ENCODE measurements at regions not wholly inside any gene's neighbourhood (a gene's known extent, or its start where the extent isn't known, plus 50 kb on each side); places are given as distances from the start of the nearest gene placed in this dataset.

DNA sequence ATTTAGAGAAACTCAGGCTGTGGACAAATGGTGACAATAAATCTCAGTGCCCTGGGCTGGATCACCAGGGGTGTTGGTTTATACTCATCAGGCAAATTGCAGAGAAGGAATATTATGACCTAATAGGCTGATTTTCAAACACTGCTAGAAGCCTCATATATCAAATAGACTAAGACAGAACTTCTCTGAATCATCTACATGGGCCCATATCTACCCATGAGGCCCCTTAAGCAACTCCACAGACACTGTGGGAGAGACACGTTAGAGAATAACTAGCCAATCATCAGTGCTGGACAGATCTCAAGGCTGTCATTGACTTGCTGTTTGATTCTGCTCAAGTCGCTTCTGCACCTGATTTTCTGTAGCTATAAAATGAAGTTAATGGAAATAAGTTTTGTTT, 545.8 kb downstream of the SOX6 start:
- Histone ChIP-seq H4K8ac (replicated peaks; ENCODE audit: insufficient read length, low read depth, low read length) (no peak overlapping the region), H4K91ac (ENCODE audit: insufficient read length, low read depth, low read length) (no peak overlapping the region), H3K9me3 (ENCODE audit: control insufficient read depth, low read depth, low read length) (no peaks in the 10 kb centered on the region), H3K23ac (ENCODE audit: insufficient read length, low read depth, low read length) (no peak overlapping the region), H4K20me1 (ENCODE audit: control insufficient read depth, insufficient read depth, insufficient read length) (no peaks in the 10 kb centered on the region), H4K5ac (ENCODE audit: insufficient read length, low read depth, low read length) (no peak overlapping the region), H3K9ac (ENCODE audit: extremely low read depth, insufficient read length, low read length) (no peak overlapping the region), H3K27ac (ENCODE audit: insufficient read length, low read depth, low read length) (no peak overlapping the region), H3K27me3 (ENCODE audit: insufficient read depth, low read length) (no peaks in the 10 kb centered on the region), H3K79me1 (ENCODE audit: insufficient read depth, low read depth, low read length, poor library complexity, severe bottlenecking) (no peaks in the 10 kb centered on the region), H3K56ac (ENCODE audit: insufficient read length, low read depth, low read length) (no peak overlapping the region), H2BK12ac (ENCODE audit: insufficient read length, low read depth, low read length) (no peak overlapping the region), H3K4ac (ENCODE audit: low read depth, low read length) (no peak overlapping the region), H2AK5ac (ENCODE audit: insufficient read length, low read length) (no peak overlapping the region), H3K18ac (ENCODE audit: insufficient read length, low read depth, low read length) (no peak overlapping the region), H2AFZ (ENCODE audit: low read length) (no peak overlapping the region), H3T11ph (ENCODE audit: low read length) (no peak overlapping the region), H3K4me2 (ENCODE audit: insufficient read depth, insufficient read length, low read length) (no peak overlapping the region), H2BK20ac (ENCODE audit: low read depth, low read length, poor library complexity, severe bottlenecking) (no peak overlapping the region), H3K79me2 (ENCODE audit: insufficient read depth, low read length) (no peaks in the 10 kb centered on the region), H3K14ac (ENCODE audit: insufficient read depth, low read length) (no peak overlapping the region), H2BK120ac (ENCODE audit: low read depth, low read length, poor library complexity, severe bottlenecking) (no peak overlapping the region), H2BK5ac (ENCODE audit: insufficient read length, low read length) (no peak overlapping the region), H3K4me1 (ENCODE audit: insufficient read depth, low read length) (no peaks in the 10 kb centered on the region), H2BK15ac (ENCODE audit: low read depth, low read length) (no peak overlapping the region), H3K23me2 (ENCODE audit: insufficient read length, low read depth, low read length, poor library complexity, severe bottlenecking) (no peaks in the 10 kb centered on the region)
- DNase-seq: no peak
- peaks cover 7 to 16% of the 10 kb centered on the region in 2 experiments for H3K4me1 Mint-ChIP-seq
- H3K36me3 Mint-ChIP-seq (ENCODE audit: insufficient read depth in 1 of 3, low read depth in 3 of 3): no peaks in the 10 kb centered on the region
- H3K27ac Mint-ChIP-seq: no peak overlapping the region
- H3K9me3 Mint-ChIP-seq: no peaks in the 10 kb centered on the region
- no peak overlapping the region for H3K4me3 Mint-ChIP-seq
- TF ChIP-seq, protein P1, sequence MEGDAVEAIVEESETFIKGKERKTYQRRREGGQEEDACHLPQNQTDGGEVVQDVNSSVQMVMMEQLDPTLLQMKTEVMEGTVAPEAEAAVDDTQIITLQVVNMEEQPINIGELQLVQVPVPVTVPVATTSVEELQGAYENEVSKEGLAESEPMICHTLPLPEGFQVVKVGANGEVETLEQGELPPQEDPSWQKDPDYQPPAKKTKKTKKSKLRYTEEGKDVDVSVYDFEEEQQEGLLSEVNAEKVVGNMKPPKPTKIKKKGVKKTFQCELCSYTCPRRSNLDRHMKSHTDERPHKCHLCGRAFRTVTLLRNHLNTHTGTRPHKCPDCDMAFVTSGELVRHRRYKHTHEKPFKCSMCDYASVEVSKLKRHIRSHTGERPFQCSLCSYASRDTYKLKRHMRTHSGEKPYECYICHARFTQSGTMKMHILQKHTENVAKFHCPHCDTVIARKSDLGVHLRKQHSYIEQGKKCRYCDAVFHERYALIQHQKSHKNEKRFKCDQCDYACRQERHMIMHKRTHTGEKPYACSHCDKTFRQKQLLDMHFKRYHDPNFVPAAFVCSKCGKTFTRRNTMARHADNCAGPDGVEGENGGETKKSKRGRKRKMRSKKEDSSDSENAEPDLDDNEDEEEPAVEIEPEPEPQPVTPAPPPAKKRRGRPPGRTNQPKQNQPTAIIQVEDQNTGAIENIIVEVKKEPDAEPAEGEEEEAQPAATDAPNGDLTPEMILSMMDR (conservative IDR thresholded peaks at IDR 0.05): no peak
- H3K27me3 Mint-ChIP-seq (ENCODE audit: low read depth): peaks cover 3% of the 10 kb centered on the region; the same call in 1 of the 2 replicates
- WGBS (ENCODE audit: extremely low coverage, insufficient read length, low lambda C conversion rate): no CpG with 5 or more reads among the region's 2 CpGs

Data from H9 (cell line).